RWPE1 (cell line): ENCODE measurements at regions not wholly inside any gene's neighbourhood (a gene's known extent, or its start where the extent isn't known, plus 50 kb on each side); places are given as distances from the start of the nearest gene placed in this dataset.
"Not testable (repeated sequence)": the region's sequence is repeated elsewhere in the genome, so short reads cannot be mapped to it uniquely, and the experiment has no call there.

ENCODE experiments used
- CTCF ChIA-PET: fragments of 350-600 bp; sonication (Branson Sonifier 250); formaldehyde crosslinking; extraction: SDS; loops from one replicate; lab custom pipeline; 2021; lab: Yijun Ruan, JAX
- POLR2A ChIA-PET: fragments of 400-600 bp; formaldehyde crosslinking; extraction: SDS; loops from one replicate; lab custom pipeline; 2020; ENCODE audit warnings: antibody characterized with exemption; ENCODE audit not compliant: low non-redundant PET; lab: Yijun Ruan, JAX
- DNase-seq: peaks from one replicate; pipeline ENCODE4 v3.0.0; 2012; ENCODE audit warnings: low spot score
- H3K27ac ChIP-seq: fragments of 450-650 bp; 2 replicates; pipeline ENCODE4 v1.5.1; 2017
- TF ChIP-seq, protein P1 (sequence below): fragments of 450-650 bp; conservative IDR thresholded peaks from 2 replicates; pipeline ENCODE4 v1.5.1; 2017; ENCODE audit warnings: low read depth, mild to moderate bottlenecking

- POLR2A ChIA-PET: no interaction called here
Measured at GRCh38 chr5:163951069-163951468, 445.6 kb downstream of the MAT2B start.

DNA sequence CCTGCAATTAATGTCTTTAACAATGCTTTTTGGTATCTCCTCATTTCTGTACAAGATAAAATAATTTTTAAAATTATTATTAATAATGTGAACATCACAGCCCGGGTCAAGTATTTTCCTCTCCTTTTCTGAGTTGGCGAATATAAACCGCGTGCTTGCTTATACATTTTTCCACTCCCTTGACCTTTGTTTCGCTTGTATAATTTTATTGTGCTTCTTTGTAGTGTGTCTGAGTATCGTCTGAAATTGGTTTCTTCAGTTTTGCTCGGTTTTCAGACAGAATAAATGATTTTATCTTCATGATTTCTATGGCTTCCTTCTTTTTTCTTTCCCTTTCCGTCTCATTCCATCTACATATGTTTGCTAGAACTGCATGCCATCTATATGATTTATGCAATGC, 448.5 kb downstream of the MAT2B start:
- ChIA-PET POLR2A (no interaction called here), CTCF (no interaction called here)
- no peak overlapping the region for H3K27ac ChIP-seq
- DNase-seq: no peak
- TF ChIP-seq, protein P1, sequence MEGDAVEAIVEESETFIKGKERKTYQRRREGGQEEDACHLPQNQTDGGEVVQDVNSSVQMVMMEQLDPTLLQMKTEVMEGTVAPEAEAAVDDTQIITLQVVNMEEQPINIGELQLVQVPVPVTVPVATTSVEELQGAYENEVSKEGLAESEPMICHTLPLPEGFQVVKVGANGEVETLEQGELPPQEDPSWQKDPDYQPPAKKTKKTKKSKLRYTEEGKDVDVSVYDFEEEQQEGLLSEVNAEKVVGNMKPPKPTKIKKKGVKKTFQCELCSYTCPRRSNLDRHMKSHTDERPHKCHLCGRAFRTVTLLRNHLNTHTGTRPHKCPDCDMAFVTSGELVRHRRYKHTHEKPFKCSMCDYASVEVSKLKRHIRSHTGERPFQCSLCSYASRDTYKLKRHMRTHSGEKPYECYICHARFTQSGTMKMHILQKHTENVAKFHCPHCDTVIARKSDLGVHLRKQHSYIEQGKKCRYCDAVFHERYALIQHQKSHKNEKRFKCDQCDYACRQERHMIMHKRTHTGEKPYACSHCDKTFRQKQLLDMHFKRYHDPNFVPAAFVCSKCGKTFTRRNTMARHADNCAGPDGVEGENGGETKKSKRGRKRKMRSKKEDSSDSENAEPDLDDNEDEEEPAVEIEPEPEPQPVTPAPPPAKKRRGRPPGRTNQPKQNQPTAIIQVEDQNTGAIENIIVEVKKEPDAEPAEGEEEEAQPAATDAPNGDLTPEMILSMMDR: no peak

More at GRCh38 chr5:163951069-163951468, 445.6 kb downstream of the MAT2B start:
- no peak overlapping the region for H3K27ac ChIP-seq
- DNase-seq: no peak
- TF ChIP-seq, protein P1: no peak
- CTCF ChIA-PET: no interaction called here

DNA sequence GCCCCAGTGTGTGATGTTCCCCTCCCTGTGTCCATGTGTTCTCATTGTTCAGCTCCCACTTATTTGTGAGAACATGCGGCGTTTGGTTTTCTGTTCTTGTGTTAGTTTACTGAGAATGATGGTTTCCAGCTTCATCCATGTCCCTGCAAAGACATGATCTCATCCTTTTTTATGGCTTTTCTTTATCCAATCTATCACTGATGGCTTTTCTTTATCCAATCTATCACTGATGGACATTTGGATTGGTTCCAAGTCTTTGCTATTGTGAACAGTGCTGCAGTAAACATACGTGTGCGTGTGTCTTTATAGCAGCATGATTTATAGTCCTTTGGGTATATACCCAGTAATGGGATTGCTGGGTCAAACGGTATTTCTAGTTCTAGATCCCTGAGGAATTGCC, 455.8 kb downstream of the MAT2B start:
- POLR2A ChIA-PET, DNase-seq, H3K27ac ChIP-seq, CTCF ChIA-PET: not testable (repeated sequence)

DNA sequence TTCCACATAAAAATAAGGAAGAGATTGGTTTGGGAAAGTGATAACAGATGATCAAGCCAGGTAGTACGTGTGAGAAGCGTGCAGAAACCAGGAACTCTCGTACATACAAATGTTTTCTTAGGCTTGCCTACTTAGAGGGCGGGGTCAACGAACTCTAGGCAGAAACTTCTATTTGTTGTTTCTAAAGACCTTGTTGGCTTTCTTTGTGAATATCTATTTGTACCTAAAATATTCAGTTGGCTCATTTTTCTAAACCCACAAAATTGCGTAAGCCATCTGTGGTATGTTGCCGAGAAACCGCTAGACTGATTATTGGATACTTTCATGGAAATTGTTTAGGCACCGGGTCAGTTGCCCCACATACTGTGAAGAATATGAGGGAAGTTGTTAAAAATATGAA, 458.5 kb downstream of the MAT2B start:
- no peak for DNase-seq
- no peak overlapping the region for H3K27ac ChIP-seq
- ChIA-PET CTCF (no interaction called here), POLR2A (no interaction called here)
- TF ChIP-seq, protein P1: no peak

DNA sequence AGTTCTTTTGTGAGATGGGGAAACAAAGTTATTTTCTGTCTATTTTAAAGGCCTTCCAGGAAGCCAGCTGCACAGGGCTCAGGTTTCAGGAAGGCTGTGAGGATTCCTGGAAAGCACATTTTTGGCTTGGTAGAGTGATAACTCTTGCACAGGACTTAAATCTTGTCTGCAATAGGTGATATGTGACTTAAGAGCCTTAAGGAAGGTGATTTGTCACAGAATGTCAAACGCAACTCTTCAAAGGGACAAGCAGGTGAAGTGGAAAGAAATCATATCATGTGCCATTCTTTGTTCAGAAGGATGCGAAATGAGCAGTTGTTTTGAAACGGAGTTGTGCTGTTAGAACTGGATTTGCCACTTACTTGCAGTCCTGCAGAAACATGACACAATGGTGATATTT, 459.3 kb downstream of the MAT2B start:
- ChIA-PET POLR2A (no interaction called here), CTCF (interaction anchor here (0.6 kb wide), 1 partner anchor 552 kb away, joined by 5 read pairs; no protein-coding TSS in a partner anchor)
- TF ChIP-seq, protein P1: no peak

DNA sequence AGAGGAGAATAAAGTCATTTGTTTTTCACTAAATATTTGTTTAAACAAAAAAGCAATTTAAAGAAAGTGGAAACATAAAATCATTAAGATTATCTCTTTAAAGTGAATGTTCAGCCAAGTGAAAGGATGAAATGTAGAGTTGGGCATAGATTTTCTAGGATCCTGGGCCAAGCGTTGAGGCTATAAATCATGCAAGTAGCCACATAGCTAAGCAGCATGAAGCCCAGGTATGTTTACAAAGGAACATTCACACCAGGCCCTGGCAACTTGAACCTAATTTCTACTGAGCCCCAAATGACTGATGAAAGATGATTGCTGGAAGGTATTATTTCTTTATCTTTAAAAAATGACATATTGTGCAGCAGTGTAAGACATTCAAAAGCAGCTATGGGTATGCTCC, 461.8 kb downstream of the MAT2B start:
- no peak for DNase-seq
- POLR2A ChIA-PET: no interaction called here
- TF ChIP-seq, protein P1: no peak
- CTCF ChIA-PET: no interaction called here
- no peak overlapping the region for H3K27ac ChIP-seq

More for the DNA sequence above, 459.3 kb downstream of the MAT2B start:
- no peak for DNase-seq
- no peak overlapping the region for H3K27ac ChIP-seq

GRCh38 chr5:163968651-163969050, 463.2 kb downstream of the MAT2B start:
- H3K27ac ChIP-seq: no peak overlapping the region
- ChIA-PET CTCF (no interaction called here), POLR2A (no interaction called here)
- TF ChIP-seq, protein P1: no peak
- DNase-seq: no peak
